Hepatocyte (in vitro differentiated cells): ENCODE measurements at regions not wholly inside any gene's neighbourhood (a gene's known extent, or its start where the extent isn't known, plus 50 kb on each side); places are given as distances from the start of the nearest gene placed in this dataset.

Experiments used
- EZH2 ChIP-seq: fragments of 200-600 bp; sonication (generic); IDR thresholded peaks from 2 replicates; pipeline ENCODE4 v1.6.1; 2016; ENCODE audit warnings: antibody characterized with exemption, mild to moderate bottlenecking, borderline replicate concordance
- TF ChIP-seq, protein P1 (sequence below): fragments of 200-600 bp; sonication (generic); IDR thresholded peaks from 2 replicates; pipeline ENCODE4 v1.5.1; 2016; ENCODE audit warnings: antibody characterized with exemption, mild to moderate bottlenecking; ENCODE audit not compliant: poor library complexity

DNA sequence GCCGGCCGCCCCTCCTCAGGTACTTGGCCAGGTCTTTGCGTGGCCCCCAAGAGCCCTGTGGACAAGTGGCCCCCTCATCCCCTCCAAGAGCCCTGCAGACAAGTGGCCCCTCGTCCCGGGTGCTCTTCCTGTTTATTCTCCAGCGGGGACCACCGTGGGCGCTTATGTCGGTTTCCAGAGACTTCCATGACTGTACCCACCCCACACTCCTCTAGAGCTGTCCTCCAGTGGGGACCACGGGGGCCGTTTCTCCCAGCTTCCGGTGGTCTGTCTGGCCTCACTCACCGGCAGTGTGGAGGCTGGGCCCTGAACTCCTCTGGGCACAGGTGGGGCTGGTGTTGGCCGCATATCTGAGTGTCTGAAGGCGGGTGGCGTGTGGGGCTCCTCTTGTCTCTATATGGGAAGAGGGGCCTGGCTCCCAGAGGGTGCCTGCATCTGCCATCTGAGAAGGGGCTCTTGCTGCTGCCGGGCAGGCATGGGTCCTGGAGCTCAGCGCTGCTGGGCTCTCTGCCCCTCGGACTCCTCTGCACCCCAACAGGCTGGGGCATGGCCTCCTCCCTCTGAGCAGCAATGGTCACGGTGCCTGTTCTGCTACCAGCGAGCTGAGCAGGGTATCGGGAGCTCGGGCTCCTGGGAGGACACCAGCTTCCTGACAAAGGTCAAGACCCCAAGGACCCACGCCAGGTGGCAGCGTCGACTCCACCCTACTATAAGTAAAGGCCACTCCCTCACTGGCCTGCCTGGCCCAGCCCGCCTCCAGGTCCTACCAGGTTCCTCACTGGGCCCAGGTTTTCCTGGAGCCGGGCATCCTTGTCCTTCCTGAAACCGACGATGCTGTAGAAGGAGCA lies 1264.3 kb downstream of the BRD1 start:
- TF ChIP-seq, protein P1, sequence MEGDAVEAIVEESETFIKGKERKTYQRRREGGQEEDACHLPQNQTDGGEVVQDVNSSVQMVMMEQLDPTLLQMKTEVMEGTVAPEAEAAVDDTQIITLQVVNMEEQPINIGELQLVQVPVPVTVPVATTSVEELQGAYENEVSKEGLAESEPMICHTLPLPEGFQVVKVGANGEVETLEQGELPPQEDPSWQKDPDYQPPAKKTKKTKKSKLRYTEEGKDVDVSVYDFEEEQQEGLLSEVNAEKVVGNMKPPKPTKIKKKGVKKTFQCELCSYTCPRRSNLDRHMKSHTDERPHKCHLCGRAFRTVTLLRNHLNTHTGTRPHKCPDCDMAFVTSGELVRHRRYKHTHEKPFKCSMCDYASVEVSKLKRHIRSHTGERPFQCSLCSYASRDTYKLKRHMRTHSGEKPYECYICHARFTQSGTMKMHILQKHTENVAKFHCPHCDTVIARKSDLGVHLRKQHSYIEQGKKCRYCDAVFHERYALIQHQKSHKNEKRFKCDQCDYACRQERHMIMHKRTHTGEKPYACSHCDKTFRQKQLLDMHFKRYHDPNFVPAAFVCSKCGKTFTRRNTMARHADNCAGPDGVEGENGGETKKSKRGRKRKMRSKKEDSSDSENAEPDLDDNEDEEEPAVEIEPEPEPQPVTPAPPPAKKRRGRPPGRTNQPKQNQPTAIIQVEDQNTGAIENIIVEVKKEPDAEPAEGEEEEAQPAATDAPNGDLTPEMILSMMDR: no peak
- no peak for TF ChIP-seq EZH2
